ENCODE measurements at regions not wholly inside any gene's neighbourhood (a gene's known extent, or its start where the extent isn't known, plus 50 kb on each side); places are given as distances from the start of the nearest gene placed in this dataset.
A peak's percentile ranks its signal among the peaks of the same experiment; 100 is the strongest.

GRCh38 chr9:110068212-110068611 lies 139.7 kb downstream of the C9orf152 start:
- TF ChIP-seq CTCF (IDR thresholded peaks at IDR 0.05; ENCODE audit: control extremely low read depth, extremely low read depth), result no peak
- DNase-seq (no peak), ATAC-seq (ENCODE audit: insufficient read depth, low FRiP score) (no peak)
- Histone ChIP-seq H3K27me3 (ENCODE audit: control insufficient read depth in 3 of 3, insufficient read depth in 3 of 3, low read length in 2 of 3) (no peaks in the 10 kb centered on the region), H3K4me1 (ENCODE audit: control insufficient read depth in 5 of 5, insufficient read depth in 5 of 5, low read length in 5 of 5) (peaks cover 0 to 51% (median 16%) of the 10 kb centered on the region in 5 donors), H3K9me3 (ENCODE audit: control insufficient read depth in 4 of 4, insufficient read depth in 3 of 4, low read length in 3 of 4) (no peaks in the 10 kb centered on the region), H3K27ac (ENCODE audit: low read depth in 1 of 2, low read length in 1 of 2) (no peak overlapping the region), H3K36me3 (ENCODE audit: control insufficient read depth in 4 of 4, insufficient read depth in 4 of 4, low read length in 4 of 4) (no peaks in the 10 kb centered on the region), H3K4me3 (no peak overlapping the region), H3K9ac (ENCODE audit: insufficient read depth in 1 of 2, low read length in 2 of 2) (no peak overlapping the region)

- no peaks in the 10 kb centered on the region for H3K27me3 ChIP-seq (ENCODE audit: control insufficient read depth in 3 of 3, insufficient read depth in 3 of 3, low read length in 2 of 3)
- DNase-seq (no peak), ATAC-seq (ENCODE audit: insufficient read depth, low FRiP score) (peak; percentile 46)
- WGBS, 2 donors, result 49 to 51% methylated on average over 14 of the region's 14 CpGs
- H3K27ac ChIP-seq (ENCODE audit: low read depth in 1 of 2, low read length in 1 of 2), result peak overlapping the region; percentile 35 to 76
- H3K4me3 ChIP-seq, result no peak overlapping the region
- no peaks in the 10 kb centered on the region for H3K9me3 ChIP-seq (ENCODE audit: control insufficient read depth in 4 of 4, insufficient read depth in 3 of 4, low read length in 3 of 4)
- no peaks in the 10 kb centered on the region for H3K36me3 ChIP-seq (ENCODE audit: control insufficient read depth in 4 of 4, insufficient read depth in 4 of 4, low read length in 4 of 4)
- H3K9ac ChIP-seq (ENCODE audit: insufficient read depth in 1 of 2, low read length in 2 of 2), result no peak overlapping the region
- peaks cover 0 to 46% (median 12%) of the 10 kb centered on the region in 5 donors for H3K4me1 ChIP-seq (ENCODE audit: control insufficient read depth in 5 of 5, insufficient read depth in 5 of 5, low read length in 5 of 5)
- no peak for TF ChIP-seq CTCF (IDR thresholded peaks at IDR 0.05; ENCODE audit: control extremely low read depth, extremely low read depth)
Measured at GRCh38 chr9:110069326-110070248, 138.4 kb downstream of the C9orf152 start.

- 83 to 88% methylated on average over 5 of the region's 5 CpGs for WGBS, 2 donors
- no peaks in the 10 kb centered on the region for H3K27me3 ChIP-seq (ENCODE audit: control insufficient read depth in 3 of 3, insufficient read depth in 3 of 3, low read length in 2 of 3)
- no peak for ATAC-seq (ENCODE audit: insufficient read depth, low FRiP score)
- H3K27ac ChIP-seq (ENCODE audit: low read depth in 1 of 2, low read length in 1 of 2), result peak overlapping the region; percentile 61 to 77
- H3K9ac ChIP-seq (ENCODE audit: insufficient read depth in 1 of 2, low read length in 2 of 2), result no peak overlapping the region
- no peak for DNase-seq
- H3K4me1 ChIP-seq (ENCODE audit: control insufficient read depth in 5 of 5, insufficient read depth in 5 of 5, low read length in 5 of 5), result peaks cover 0 to 37% (median 0%) of the 10 kb centered on the region in 5 donors
- H3K9me3 ChIP-seq (ENCODE audit: control insufficient read depth in 4 of 4, insufficient read depth in 3 of 4, low read length in 3 of 4), result no peaks in the 10 kb centered on the region
- H3K36me3 ChIP-seq (ENCODE audit: control insufficient read depth in 4 of 4, insufficient read depth in 4 of 4, low read length in 4 of 4), result no peaks in the 10 kb centered on the region
- H3K4me3 ChIP-seq, result no peak overlapping the region
- TF ChIP-seq CTCF (IDR thresholded peaks at IDR 0.05; ENCODE audit: control extremely low read depth, extremely low read depth), result no peak
Measured at GRCh38 chr9:110072597-110073355, 135.2 kb downstream of the C9orf152 start.

Data from lung (tissue), 11 donors.